ENCODE measurements at regions not wholly inside any gene's neighbourhood (a gene's known extent, or its start where the extent isn't known, plus 50 kb on each side); places are given as distances from the start of the nearest gene placed in this dataset.

GRCh38 chr1:30268923-30269666, 454.3 kb downstream of the MATN1 start:
- Mint-ChIP-seq H3K9me3 (peaks cover 38% of the 10 kb centered on the region), H3K4me1 (ENCODE audit: low read depth) (no peaks in the 10 kb centered on the region), H3K27ac (no peak overlapping the region), H3K27me3 (ENCODE audit: insufficient read depth) (peaks cover 9% of the 10 kb centered on the region; the same call in 1 of the 2 replicates), H3K4me3 (no peak overlapping the region), H3K36me3 (ENCODE audit: low read depth) (no peaks in the 10 kb centered on the region)
- DNase-seq, result no peak
- no peak for TF ChIP-seq CTCF (IDR thresholded peaks at IDR 0.05)

- Mint-ChIP-seq H3K27ac (no peak overlapping the region), H3K4me1 (ENCODE audit: low read depth) (no peaks in the 10 kb centered on the region), H3K9me3 (peaks cover 42% of the 10 kb centered on the region), H3K36me3 (ENCODE audit: low read depth) (no peaks in the 10 kb centered on the region), H3K4me3 (no peak overlapping the region), H3K27me3 (ENCODE audit: insufficient read depth) (peaks cover 9% of the 10 kb centered on the region; the same call in 1 of the 2 replicates)
- TF ChIP-seq CTCF (IDR thresholded peaks at IDR 0.05), result no peak
- DNase-seq, result no peak
Observed at GRCh38 chr1:30267856-30268255, 455.5 kb downstream of the MATN1 start.

- no peaks in the 10 kb centered on the region for H3K36me3 Mint-ChIP-seq (ENCODE audit: low read depth)
- H3K27ac Mint-ChIP-seq, result no peak overlapping the region
- no peak overlapping the region for H3K4me3 Mint-ChIP-seq
- H3K4me1 Mint-ChIP-seq (ENCODE audit: low read depth), result no peaks in the 10 kb centered on the region
- peaks cover 9% of the 10 kb centered on the region; the same call in 1 of the 2 replicates for H3K27me3 Mint-ChIP-seq (ENCODE audit: insufficient read depth)
- TF ChIP-seq CTCF (IDR thresholded peaks at IDR 0.05), result no peak
- peaks cover 40% of the 10 kb centered on the region for H3K9me3 Mint-ChIP-seq
- DNase-seq, result no peak
Observed at GRCh38 chr1:30267046-30267445, 456.3 kb downstream of the MATN1 start.

- Mint-ChIP-seq H3K36me3 (ENCODE audit: low read depth) (no peaks in the 10 kb centered on the region), H3K27ac (no peak overlapping the region), H3K4me3 (no peak overlapping the region), H3K4me1 (ENCODE audit: low read depth) (no peaks in the 10 kb centered on the region), H3K9me3 (peaks cover 34% of the 10 kb centered on the region), H3K27me3 (ENCODE audit: insufficient read depth) (peaks cover 9% of the 10 kb centered on the region; the same call in 1 of the 2 replicates)
- no peak for TF ChIP-seq CTCF (IDR thresholded peaks at IDR 0.05)
- no peak for DNase-seq
Observed at GRCh38 chr1:30265127-30266070, 458.0 kb downstream of the MATN1 start.

GRCh38 chr1:30264672-30265025, 458.7 kb downstream of the MATN1 start:
- Mint-ChIP-seq H3K4me3 (no peak overlapping the region), H3K27me3 (ENCODE audit: insufficient read depth) (peaks cover 9% of the 10 kb centered on the region; the same call in 1 of the 2 replicates), H3K36me3 (ENCODE audit: low read depth) (no peaks in the 10 kb centered on the region), H3K9me3 (peaks cover 33% of the 10 kb centered on the region), H3K4me1 (ENCODE audit: low read depth) (no peaks in the 10 kb centered on the region), H3K27ac (no peak overlapping the region)
- TF ChIP-seq CTCF (IDR thresholded peaks at IDR 0.05), result no peak
- no peak for DNase-seq

Measured in HFFc6 (cell line).